Activated effector memory CD4-positive, alpha-beta T cell treated with Interleukin-2 at 50 U/mL for 16 hours (primary cell): ENCODE measurements at regions not wholly inside any gene's neighbourhood (a gene's known extent, or its start where the extent isn't known, plus 50 kb on each side); places are given as distances from the start of the nearest gene placed in this dataset.
"Not testable (repeated sequence)": the region's sequence is repeated elsewhere in the genome, so short reads cannot be mapped to it uniquely, and the experiment has no call there.

Source experiments
- DNase-seq: peaks from one replicate; pipeline ENCODE4 v3.0.0-alpha.2; 2020

DNA sequence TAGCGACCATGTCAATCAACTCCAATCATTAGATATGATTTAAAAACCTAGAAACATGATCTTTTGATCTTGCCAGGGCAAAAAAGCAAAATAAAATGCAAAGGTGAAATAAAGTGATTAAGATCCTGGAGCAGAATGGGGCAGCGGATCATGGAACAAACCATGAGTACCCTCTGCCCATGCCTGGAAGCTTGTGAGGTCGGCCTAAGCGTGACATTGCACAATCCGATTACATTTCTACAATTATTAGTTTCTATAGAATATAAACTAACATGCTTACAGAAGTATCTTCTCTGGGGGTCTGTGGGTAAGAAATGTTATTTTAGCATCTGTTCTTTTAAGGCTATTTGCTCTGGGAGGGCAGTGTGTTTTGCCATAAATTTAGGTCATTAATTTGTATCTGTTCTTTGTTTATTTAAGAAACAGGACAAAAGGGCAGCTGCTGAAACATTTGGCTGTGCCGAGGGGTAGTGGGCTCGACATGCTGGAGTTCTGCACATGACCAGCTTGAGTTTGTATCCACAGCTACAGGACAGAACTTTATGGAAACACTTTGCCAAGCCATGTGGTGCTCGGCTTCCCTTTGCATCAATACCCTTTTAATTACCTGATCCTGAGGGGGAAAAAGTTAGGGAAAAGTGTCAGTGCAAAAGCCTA lies 55.9 kb downstream of the ZBTB18 start:
- DNase-seq, result no peak

- no peak for DNase-seq
These were observed 59.9 kb downstream of the ZBTB18 start for GRCh38 chr1:244111027-244111426.

DNA sequence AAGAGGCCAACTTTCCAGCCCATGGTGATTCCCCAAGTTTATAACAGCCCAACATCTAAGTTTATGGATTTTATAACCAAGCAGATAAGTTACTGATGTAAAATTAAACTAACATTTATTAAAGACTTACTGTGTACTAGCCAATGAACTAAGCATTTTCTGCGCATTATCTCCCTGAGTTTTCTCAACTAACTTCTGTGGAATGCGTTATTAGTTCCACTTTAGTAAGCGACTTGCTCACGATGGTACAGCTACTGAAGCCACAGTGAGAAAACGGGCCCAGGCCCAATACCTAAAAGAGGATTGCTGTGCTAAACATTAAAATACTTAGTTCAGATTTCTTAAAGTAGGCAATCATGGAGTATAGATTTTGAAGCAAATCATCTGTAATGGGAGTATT lies 61.0 kb downstream of the ZBTB18 start:
- no peak for DNase-seq

DNA sequence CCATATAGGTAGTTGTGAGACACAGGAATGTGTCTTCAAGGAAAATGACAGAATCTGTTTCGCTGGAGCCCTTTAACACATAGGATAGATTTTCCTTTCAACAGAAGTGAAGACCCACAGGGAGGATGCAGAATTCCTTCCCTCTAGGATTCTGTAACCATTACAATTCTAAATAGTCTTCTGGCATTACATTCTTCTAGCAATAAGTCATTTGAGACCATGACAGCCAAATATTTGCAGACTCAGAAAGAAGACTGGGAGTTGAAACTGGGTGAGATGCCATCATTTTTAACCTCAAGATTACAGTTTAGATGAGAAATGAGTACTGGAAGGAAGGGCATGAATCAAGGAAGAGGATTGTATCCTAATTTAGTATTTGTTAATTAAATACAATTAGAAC lies 61.6 kb downstream of the ZBTB18 start:
- no peak for DNase-seq

DNA sequence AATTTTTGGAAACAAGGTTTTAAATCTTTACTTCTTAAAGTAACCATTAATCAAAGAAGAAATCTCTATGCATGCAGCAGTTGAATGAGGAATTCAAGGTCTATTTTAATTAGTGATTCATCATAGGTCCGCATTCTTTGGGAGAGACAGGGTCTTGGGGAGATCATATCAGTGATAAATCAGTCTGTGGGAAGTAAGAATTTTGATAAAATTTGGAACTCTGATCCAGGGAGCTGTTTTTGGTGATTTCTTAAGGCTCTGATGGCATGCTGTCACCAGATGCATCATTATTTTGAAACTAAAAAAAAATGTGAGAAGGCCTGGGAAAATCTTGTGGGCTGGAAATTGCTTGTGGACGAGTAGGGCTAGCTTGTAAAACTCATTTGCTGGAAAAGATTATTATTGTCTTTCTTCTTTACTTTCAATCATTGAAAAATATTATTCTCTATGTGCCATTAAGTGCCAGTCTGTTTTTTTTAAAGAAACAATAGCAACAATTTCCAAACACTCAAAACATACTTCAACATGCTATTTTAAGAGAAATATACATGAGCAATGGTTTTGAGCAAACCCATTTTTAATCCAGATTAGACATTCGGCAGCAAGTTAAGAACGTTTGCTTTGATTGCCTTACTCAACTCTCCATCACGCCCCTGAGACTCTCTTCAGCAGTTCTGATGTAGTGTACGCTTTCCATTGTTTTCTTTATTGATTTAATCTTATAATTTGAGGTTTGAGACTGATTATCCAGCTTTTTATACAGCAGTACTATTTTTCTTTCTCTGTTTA lies 62.6 kb downstream of the ZBTB18 start:
- DNase-seq, result no peak

GRCh38 chr1:244114892-244115291 lies 63.8 kb downstream of the ZBTB18 start:
- DNase-seq, result no peak

DNA sequence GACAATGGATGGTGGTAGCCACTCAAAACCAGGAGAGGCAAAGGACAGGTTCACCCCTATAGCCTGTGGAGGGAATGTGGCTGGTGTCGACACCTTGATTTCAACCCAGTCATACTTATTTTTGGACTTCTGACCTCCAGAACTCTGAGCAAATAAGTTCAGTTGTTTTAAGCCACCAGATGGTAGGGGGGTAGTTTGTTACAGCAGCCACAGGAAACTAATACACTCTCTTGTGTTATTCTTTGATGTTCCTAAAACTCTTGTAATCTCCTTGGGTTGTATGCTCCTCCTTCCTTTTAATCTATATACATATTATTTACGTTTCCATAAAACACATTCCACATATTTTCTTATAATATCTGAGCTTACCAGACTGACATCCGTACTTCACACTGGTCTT lies 65.9 kb downstream of the ZBTB18 start:
- DNase-seq, result no peak

DNA sequence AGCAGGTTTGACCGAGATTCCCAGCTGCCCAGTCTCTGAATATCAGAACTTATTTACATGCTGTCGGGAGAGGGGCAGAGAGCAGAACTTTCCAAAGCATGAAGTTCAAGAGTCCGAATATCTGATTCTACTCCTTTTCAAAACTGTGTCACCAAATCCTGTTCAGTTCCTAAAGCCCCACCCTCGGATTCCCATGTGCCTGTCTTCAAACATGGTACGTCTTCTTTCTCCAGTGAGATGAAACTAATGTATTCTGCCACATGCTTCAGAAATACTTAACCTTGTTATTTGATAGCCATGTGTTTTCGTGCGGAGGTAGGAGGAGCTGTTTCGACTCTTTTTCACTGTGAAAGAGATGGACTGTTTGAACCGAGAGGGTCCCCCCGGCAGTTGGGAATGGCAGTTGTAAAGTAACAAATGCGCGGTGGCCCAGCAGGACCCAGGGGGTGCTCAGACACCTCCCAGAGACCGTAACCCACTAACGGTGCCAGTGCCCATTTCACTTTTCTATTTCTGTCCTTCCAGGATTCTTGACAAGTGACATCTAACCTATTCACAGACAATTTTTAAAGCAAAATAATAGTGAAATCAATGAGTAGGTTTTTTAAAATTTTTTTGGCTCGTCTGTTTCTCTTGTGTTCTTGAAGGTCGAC lies 67.2 kb downstream of the ZBTB18 start:
- no peak for DNase-seq

GRCh38 chr1:244128591-244129383 lies 77.7 kb downstream of the ZBTB18 start:
- no peak for DNase-seq

DNA sequence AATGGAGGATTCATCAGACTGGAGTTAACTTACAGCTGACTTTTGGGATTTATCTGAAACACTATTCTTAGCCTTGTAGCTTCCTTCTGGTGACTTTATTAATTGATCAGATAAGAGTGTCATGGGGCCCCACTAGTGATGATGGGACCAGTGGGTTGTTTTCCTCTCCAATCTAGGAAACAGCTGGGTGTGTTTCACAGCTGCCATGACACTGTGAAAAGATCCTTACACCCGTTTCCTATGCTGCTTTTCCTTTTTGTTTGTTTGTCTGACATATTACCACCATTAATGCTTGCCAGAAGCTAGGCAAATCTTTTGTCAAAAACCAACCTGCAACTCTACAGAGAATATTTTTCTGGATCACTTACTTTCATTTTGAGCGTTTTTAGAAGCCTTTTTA lies 86.2 kb downstream of the ZBTB18 start:
- DNase-seq, result no peak

DNA sequence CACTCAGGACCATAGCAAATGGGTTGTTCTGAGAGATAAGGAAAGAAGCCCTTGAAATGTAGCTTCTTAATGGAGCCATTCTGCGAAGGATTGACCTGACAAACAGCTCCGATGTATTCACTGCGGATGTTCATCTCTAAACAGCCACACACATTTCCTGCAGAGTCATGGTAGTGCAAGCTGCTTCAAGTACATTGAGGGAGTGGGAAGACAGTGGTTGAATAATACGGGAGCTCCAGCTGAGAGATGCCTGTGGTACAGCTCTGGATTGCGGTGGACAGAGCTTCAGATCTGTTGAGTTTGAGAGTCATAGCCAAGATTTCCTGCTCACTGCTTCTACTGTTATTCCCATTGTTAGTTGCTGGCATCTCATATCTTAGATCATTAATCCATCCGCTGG lies 86.6 kb downstream of the ZBTB18 start:
- no peak for DNase-seq

- no peak for DNase-seq
These were observed 87.3 kb downstream of the ZBTB18 start for GRCh38 chr1:244138399-244138798.

DNA sequence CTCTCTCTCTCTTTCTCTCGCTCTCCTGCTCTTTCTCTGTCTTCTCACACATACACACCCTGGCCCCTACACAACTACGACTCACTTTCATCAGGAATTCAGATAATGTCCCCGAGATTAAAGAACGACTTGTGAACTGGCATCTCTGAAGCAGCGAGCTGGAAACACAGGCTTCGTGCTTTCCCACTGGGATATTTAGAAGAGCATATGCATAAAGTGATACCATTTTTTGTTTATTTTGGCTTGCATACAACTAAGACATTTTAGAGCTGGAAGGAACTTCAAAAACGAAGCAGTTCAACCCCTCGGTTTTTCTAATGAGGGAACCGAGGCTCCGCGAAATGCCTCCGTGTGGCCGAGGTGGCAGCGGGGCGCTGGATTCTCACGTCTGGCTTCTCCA lies 88.6 kb downstream of the ZBTB18 start:
- no peak for DNase-seq

- no peak for DNase-seq
These were observed 89.3 kb downstream of the ZBTB18 start for GRCh38 chr1:244140420-244140819.

DNA sequence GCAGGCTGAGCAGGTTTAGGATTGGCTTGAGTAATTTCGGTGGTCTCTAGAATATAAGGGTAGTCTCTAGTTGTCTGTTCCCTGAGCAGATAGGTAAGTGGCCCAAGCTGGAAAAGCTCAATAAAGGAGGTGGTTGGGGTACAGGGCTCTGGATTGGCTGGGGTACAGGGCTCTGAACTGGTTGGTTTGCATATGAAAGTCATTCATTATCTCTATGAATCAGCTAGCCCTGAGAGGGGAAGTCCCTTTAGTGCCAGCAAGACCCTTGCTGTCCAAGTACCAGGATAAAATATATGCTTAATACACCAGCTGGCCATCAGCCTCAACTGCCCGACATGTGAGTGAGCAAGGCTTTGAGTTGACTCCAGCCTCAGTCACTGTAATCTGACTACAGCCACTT lies 93.0 kb downstream of the ZBTB18 start:
- DNase-seq, result no peak

GRCh38 chr1:244150071-244150470 lies 99.0 kb downstream of the ZBTB18 start:
- DNase-seq, result no peak

DNA sequence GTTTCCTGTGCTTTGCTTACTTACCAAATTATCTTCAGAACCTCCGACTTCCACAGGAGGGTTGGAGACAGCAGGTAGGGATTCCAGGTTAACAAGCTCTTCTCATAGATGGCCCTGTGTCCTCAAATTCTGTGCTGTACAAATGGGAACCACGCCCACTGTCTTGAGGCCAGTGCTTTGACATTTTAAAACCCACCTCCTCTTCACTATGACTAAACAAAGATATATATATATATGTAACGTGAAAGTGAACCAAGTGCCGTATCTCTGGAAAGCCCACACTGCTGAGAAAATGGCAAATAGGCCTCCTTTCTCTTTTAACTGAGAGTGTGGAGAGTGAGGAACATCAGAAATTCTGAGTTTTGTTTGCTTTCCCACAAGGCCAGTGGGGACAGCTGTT lies 99.6 kb downstream of the ZBTB18 start:
- DNase-seq, result no peak

- no peak for DNase-seq
These were observed 100.5 kb downstream of the ZBTB18 start for GRCh38 chr1:244151537-244151936.

GRCh38 chr1:244154508-244154871 lies 103.4 kb downstream of the ZBTB18 start:
- no peak for DNase-seq

GRCh38 chr1:244154872-244155531 lies 103.9 kb downstream of the ZBTB18 start:
- DNase-seq, result no peak

DNA sequence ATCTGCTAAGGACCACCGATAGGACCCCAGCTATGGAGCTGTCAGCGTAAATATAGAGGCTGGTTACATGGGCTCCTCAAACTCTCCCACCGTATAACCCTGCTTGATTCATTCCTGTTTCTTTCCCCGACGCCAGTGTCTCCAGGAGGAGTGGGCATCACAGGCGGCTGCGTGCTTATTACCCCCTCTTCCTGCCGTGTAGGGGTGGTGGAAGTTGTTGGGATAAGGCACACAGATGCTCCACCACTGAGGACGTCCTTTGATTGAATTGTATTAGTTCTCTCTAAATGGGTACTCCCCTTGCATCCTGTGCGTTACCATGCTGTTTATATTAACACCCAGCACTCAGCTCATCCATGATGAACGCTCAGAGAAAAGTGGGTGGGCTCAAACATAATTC lies 104.6 kb downstream of the ZBTB18 start:
- no peak for DNase-seq

DNA sequence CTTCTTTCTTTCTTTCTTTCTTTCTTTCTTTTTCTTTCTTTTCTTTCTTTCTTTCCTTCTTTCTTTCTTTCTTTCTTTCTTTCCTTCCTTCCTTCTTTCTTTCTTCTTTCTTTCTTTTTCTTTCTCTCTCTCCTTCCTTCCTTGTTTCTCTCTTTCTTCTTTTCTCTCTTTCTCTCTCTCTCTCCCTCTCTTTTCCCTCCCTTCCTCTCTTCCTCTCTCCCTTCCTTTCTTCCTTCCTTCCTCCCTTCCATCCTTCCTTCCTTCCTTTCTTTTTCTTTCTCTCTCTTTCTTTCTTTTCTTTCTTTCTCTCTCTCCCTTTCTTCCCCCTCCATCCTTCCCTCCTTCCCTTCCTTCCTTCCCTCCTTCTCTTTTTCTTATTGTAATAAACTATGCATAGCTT lies 105.5 kb downstream of the ZBTB18 start:
- not testable (repeated sequence) for DNase-seq
